ENCODE measurements at regions not wholly inside any gene's neighbourhood (a gene's known extent, or its start where the extent isn't known, plus 50 kb on each side); places are given as distances from the start of the nearest gene placed in this dataset.

DNA sequence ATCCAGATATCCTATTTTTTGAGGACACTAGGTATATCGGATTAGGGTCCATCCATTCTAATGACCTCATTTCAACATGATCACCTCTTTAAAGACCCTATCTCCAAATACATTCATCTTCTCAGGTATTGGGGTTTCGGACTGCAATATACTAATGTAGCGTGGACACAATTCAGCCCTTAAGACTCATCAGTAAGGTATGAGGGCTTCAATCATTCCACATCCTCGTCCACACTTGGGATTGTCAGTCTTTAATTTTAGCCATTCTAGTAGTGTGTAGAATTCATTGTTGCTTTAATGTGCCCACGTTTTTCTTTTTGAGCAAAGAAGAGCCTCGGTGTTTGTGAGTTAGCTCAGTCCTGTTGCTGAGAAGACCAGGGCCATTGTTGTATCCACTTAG, 177.0 kb upstream of the TBX3 start:
- Mint-ChIP-seq H3K9me3 (no peaks in the 10 kb centered on the region), H3K27ac (no peak overlapping the region), H3K4me1 (no peaks in the 10 kb centered on the region), H3K27me3 (no peaks in the 10 kb centered on the region), H3K36me3 (ENCODE audit: low read depth) (no peaks in the 10 kb centered on the region), H3K4me3 (no peak overlapping the region)
- intact Hi-C loops (cut with micrococcal nuclease), result no loop called here
- DNase-seq, result no peak

DNA sequence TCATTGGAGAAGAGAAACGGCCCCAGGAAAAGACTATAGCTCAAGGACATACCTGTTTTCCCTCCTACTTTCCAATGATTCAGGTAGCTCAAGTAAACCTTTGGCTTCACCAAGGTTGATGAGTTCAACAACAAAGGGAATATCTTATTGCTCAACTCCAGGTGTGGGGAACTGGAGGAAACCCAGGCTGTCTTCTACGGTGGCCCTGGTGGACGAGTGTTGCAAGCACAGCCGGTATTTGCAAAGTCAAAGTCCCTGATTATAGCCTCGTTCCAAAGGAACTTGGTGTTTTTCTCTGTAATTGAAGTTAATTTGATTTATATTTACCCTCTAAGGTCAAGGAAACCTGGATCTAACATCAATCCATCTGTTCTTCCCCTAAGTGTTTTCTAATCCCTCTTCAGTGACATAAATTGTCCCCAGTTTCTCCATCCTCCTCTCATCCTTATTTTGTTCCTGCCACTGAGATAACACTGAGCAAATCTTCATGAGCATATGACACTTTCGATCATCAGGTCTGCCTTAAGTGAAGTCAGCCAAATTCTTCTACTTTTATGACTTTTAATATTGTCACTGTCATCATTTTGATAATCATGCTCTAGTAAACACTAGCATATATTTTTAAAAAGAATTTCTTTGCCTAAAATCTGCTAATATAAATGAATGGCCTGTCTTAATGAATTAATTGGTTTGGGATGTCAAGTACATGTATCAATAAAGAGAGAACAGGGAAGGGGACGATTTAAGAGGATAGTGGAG, 174.6 kb upstream of the TBX3 start:
- no peak overlapping the region for H3K27ac Mint-ChIP-seq
- no peaks in the 10 kb centered on the region for H3K4me1 Mint-ChIP-seq
- intact Hi-C loops (cut with micrococcal nuclease), result no loop called here
- no peak for DNase-seq
- no peaks in the 10 kb centered on the region for H3K36me3 Mint-ChIP-seq (ENCODE audit: low read depth)
- H3K9me3 Mint-ChIP-seq, result peaks cover 4% of the 10 kb centered on the region
- H3K27me3 Mint-ChIP-seq, result no peaks in the 10 kb centered on the region
- H3K4me3 Mint-ChIP-seq, result no peak overlapping the region

DNA sequence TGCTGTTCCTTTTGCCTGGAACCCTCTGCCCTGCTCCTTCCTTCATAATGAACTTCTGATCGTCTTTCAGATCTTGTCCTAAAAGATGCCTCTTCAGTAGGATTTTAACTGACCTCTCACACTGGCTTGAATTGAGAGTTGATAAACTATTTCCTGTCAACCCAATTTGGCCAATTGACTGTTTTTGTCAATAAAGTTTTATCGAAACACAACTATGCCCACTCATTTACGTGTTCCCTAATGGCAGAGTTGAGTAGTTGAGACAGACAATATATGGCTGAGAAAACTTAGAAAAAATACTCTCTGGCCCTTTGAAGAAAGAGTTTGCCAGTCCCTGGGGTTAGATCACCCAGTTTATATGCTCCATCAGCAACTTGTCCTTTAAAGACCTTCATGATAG, 171.7 kb upstream of the TBX3 start:
- intact Hi-C loops (cut with micrococcal nuclease), result no loop called here
- Mint-ChIP-seq H3K4me3 (no peak overlapping the region), H3K9me3 (peaks cover 4% of the 10 kb centered on the region), H3K27ac (no peak overlapping the region), H3K4me1 (no peaks in the 10 kb centered on the region), H3K36me3 (ENCODE audit: low read depth) (no peaks in the 10 kb centered on the region), H3K27me3 (no peaks in the 10 kb centered on the region)
- no peak for DNase-seq

DNA sequence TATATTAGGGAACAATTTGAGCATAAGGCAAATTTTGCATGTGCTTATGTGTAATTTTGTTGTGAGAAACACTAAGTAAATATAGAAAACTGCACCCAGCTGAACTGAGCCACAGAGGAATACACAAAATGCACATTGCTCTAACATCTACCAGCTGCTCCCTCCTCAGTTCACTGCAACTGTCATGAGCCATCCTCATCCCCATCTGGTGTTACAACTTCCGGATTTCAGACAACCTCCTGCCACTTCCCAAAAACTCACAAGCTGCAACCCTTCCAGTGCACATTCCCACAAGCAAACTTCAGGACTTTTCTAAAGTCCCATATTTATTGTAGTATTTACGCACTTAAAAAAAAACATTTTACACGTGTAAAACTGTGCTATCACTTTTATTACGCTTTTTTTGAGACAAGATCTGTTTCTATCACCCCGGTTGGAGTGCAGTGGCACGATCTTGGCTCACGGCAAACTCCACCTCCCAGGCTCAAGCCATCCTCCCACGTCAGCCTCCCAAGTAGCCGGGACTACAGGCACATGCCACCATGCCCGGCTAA, 169.1 kb upstream of the TBX3 start:
- Mint-ChIP-seq H3K27me3 (no peaks in the 10 kb centered on the region), H3K36me3 (ENCODE audit: low read depth) (no peaks in the 10 kb centered on the region), H3K27ac (no peak overlapping the region), H3K4me1 (no peaks in the 10 kb centered on the region), H3K9me3 (peaks cover 4% of the 10 kb centered on the region), H3K4me3 (no peak overlapping the region)
- DNase-seq, result no peak
- intact Hi-C loops (cut with micrococcal nuclease), result no loop called here

DNA sequence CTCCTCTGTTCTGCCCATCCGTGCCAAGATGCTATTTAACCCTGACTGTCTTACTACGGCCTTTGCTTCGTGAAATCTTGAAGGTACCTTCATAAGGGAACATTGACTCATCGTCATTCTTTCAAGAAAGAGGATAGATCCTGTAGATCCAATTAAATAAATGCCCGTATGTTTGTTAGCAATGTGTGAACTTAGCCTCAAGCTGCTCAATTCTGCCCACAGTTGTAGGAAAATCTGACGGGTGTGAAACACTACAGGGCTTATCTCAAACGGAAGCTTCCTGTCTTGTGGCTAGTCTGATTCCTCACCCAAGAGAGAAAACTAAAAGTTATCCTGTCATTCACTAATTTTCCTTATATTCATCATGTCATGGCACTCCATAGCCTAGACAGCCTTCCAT, 168.0 kb upstream of the TBX3 start:
- Mint-ChIP-seq H3K27ac (no peak overlapping the region), H3K27me3 (no peaks in the 10 kb centered on the region), H3K4me3 (no peak overlapping the region), H3K4me1 (no peaks in the 10 kb centered on the region), H3K36me3 (ENCODE audit: low read depth) (no peaks in the 10 kb centered on the region), H3K9me3 (peaks cover 4% of the 10 kb centered on the region)
- DNase-seq, result no peak
- intact Hi-C loops (cut with micrococcal nuclease), result no loop called here

DNA sequence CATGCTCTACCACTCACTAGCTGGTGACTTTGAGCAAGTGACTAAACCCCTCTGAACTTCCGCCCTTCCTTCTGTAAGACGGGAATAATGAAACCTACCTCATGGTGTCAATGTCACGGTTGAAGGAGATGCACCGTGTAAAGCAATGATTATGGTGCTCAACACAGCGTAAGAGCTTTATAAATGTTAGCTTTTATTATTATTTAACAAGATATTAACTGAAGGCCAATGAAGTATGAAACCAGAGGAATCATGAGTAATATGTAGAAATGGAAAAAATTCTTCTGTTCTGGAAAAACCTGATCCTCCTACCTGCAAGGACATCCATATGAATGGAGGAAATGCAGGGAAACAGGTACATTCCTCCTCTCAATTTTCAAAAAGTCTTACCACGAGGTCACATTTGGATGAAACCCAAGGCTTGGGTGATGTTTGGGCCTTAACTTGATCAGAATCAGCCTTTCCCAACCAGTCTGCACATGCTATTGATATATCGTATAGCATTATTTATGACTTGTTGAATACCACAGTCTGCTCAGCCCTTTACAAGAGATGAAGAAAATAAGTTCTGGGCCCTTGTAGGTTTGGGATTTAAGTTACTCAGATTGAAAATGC, 166.8 kb upstream of the TBX3 start:
- DNase-seq, result no peak
- H3K36me3 Mint-ChIP-seq (ENCODE audit: low read depth), result no peaks in the 10 kb centered on the region
- H3K27ac Mint-ChIP-seq, result no peak overlapping the region
- H3K9me3 Mint-ChIP-seq, result peaks cover 4% of the 10 kb centered on the region
- H3K4me1 Mint-ChIP-seq, result no peaks in the 10 kb centered on the region
- H3K27me3 Mint-ChIP-seq, result no peaks in the 10 kb centered on the region
- H3K4me3 Mint-ChIP-seq, result no peak overlapping the region
- intact Hi-C loops (cut with micrococcal nuclease), result no loop called here

DNA sequence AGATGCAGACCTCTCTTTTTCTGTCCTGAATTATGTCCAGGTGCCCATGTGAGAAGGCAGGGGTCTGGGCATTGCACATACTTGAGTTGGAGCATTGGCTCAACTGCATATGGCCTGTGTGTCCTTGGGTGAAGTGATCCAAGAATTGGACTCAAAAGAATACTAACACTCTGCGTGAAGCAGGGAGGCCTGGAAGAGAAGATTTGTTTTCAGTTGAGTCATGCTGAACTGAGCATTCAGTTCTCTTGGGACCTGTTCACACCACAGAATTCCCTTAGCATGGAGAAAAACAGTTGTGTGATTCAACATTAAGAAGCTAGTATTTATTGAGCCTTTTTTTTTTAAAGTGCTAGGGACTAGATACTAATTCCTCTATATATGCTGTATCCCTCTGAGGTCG, 164.7 kb upstream of the TBX3 start:
- DNase-seq, result no peak
- Mint-ChIP-seq H3K4me1 (no peaks in the 10 kb centered on the region), H3K27ac (no peak overlapping the region), H3K9me3 (no peaks in the 10 kb centered on the region), H3K27me3 (no peaks in the 10 kb centered on the region), H3K36me3 (ENCODE audit: low read depth) (no peaks in the 10 kb centered on the region), H3K4me3 (no peak overlapping the region)
- intact Hi-C loops (cut with micrococcal nuclease), result no loop called here

DNA sequence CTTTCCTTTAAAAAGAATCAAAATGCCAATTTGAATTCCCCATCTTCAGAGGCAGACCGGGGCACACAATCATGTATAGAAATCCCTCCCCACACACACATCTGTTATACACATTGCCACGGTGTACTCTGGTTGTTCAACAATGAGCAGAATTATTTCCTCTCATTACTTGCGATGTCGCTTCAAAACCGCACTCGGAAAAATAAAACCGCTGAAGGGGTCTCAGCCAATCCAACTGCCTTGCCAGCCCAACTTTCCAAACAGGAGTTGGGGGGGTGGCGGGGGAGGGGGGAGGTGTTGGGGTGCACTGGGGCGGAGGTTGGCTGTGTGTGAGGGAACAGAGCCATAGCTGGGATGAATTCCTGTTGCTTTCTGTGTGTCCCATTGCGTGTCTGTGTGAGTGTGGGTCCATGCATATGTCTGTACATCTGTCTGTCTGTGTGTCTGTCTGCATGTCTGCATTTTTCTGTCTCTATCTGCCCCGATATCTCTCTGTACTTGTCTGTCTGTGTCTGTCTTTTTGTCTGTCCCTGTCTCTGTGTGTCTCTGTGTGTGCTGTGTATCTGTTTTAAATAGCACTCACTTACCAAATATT, 163.6 kb upstream of the TBX3 start:
- intact Hi-C loops (cut with micrococcal nuclease), result no loop called here
- DNase-seq, result no peak
- Mint-ChIP-seq H3K36me3 (ENCODE audit: low read depth) (no peaks in the 10 kb centered on the region), H3K4me1 (no peaks in the 10 kb centered on the region), H3K4me3 (no peak overlapping the region), H3K27me3 (no peaks in the 10 kb centered on the region), H3K27ac (no peak overlapping the region), H3K9me3 (no peaks in the 10 kb centered on the region)

DNA sequence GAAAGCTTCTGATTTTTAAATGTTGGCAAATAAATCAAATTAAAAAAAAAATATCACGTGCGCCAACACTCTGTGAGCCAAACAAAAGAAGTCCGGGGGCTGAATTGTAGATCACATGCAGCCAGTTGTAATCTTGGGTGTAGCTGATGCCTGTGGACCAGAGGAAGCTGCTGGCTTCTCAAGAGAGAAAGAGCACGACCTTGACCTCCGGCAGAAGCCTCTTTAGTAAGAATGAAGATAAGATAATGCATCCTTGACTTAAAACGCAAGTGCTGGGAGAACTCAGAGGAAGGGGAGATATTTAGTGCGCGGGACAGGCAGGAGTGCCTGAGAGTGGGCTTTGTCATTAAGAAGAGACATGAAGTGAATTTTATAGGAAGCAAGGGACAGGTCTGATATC, 162.8 kb upstream of the TBX3 start:
- Mint-ChIP-seq H3K4me3 (no peak overlapping the region), H3K27ac (no peak overlapping the region), H3K9me3 (no peaks in the 10 kb centered on the region), H3K4me1 (no peaks in the 10 kb centered on the region), H3K27me3 (no peaks in the 10 kb centered on the region), H3K36me3 (ENCODE audit: low read depth) (no peaks in the 10 kb centered on the region)
- intact Hi-C loops (cut with micrococcal nuclease), result no loop called here
- no peak for DNase-seq

DNA sequence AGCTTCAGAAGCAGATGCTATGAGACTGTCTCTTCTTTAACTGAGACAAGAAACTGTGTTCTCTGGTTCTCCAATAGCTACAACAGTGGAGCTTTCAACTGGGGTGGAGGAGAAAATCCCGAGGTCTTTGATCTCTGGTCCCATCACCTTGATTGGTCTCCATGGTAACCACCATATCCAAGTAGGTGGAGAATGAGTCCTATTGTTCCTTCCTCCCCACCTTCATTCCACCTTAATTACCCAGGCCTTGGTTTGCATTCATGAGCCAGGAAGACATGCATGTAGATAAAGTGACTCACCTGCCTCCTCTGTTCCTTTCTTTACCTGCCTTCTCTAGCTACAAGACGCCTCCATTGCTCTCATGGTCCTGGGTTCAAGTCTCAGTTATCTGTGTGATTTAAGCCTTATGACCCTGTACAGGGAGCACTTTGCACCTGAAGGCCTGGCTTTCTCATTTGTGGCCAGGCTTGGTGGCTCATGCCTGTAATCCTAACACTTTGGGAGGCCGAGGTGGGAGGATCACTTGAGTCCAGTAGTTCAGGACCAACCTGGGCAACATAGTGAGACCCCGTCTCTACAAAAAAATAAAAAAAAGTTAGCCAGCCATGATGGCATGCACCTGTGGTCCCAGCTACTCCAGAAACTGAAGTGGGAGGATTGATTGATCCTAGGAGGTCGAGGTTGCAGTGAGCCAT, 157.7 kb upstream of the TBX3 start:
- DNase-seq, result no peak
- intact Hi-C loops (cut with micrococcal nuclease), result no loop called here
- Mint-ChIP-seq H3K27me3 (no peaks in the 10 kb centered on the region), H3K36me3 (ENCODE audit: low read depth) (no peaks in the 10 kb centered on the region), H3K9me3 (no peaks in the 10 kb centered on the region), H3K4me3 (no peak overlapping the region), H3K27ac (no peak overlapping the region), H3K4me1 (no peaks in the 10 kb centered on the region)

DNA sequence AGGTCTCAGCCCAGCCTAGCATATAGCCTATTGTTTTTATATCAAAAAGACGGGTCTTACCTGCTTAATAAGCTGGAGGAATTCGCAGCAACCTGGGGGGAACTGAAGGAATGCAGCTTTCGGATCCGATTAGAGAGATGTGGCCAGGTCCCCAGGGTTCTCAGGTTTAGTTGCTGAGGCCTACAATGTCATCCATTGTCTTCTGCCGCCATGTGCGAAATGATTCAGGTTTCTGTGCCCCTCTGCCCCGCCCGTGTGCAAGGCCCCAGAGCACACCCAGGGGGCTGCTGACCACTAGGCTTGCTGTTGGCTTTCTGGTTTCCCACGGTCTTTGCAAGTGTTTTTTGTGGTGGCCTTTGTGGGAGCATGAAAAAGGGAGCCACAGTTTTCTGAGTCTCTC, 154.5 kb upstream of the TBX3 start:
- intact Hi-C loops (cut with micrococcal nuclease), result no loop called here
- no peak for DNase-seq
- Mint-ChIP-seq H3K27ac (no peak overlapping the region), H3K4me1 (no peaks in the 10 kb centered on the region), H3K27me3 (no peaks in the 10 kb centered on the region), H3K36me3 (ENCODE audit: low read depth) (no peaks in the 10 kb centered on the region), H3K4me3 (no peak overlapping the region), H3K9me3 (no peaks in the 10 kb centered on the region)

DNA sequence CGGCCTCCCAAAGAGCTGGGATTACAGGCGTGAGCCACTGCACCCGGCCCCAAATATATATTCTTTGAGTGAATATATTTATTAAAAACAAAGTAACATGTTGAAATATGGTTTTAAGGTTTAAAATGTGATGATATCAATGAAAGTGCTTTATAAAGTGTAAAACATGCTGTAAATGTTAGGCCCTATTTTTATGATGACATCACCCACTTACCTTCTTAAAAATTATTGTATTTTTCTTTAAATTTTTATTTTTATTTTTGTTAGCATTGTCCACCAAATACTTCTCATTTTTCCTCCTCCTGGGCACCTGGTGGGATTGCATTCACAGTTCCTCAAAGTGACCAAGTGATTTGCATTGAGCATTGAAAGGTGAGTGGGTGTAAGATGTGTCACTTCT, 152.6 kb upstream of the TBX3 start:
- Mint-ChIP-seq H3K36me3 (ENCODE audit: low read depth) (no peaks in the 10 kb centered on the region), H3K4me3 (no peak overlapping the region), H3K27ac (no peak overlapping the region), H3K9me3 (no peaks in the 10 kb centered on the region), H3K27me3 (no peaks in the 10 kb centered on the region), H3K4me1 (no peaks in the 10 kb centered on the region)
- intact Hi-C loops (cut with micrococcal nuclease), result no loop called here
- no peak for DNase-seq

DNA sequence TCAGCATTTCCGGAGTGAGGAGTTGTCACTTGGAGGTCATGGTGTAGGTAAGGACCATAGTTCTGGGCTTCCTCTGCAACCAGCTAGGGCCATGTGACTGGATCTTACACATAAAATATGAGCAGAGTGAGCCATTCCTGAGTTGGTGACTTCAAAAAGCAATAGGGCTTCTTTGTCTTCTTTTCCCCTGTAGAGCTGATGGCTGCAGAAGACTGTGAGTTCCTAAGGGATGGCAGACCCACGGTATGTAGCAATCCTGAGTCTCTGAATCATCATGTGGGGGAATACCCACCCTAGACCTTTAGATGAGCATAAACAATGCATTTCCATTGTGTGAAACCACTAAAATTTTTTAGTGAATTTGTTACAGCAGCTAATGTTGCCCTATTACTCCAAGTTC, 151.1 kb upstream of the TBX3 start:
- DNase-seq, result no peak
- Mint-ChIP-seq H3K27me3 (no peaks in the 10 kb centered on the region), H3K27ac (no peak overlapping the region), H3K9me3 (no peaks in the 10 kb centered on the region), H3K4me3 (no peak overlapping the region), H3K36me3 (ENCODE audit: low read depth) (no peaks in the 10 kb centered on the region), H3K4me1 (no peaks in the 10 kb centered on the region)
- intact Hi-C loops (cut with micrococcal nuclease), result no loop called here

DNA sequence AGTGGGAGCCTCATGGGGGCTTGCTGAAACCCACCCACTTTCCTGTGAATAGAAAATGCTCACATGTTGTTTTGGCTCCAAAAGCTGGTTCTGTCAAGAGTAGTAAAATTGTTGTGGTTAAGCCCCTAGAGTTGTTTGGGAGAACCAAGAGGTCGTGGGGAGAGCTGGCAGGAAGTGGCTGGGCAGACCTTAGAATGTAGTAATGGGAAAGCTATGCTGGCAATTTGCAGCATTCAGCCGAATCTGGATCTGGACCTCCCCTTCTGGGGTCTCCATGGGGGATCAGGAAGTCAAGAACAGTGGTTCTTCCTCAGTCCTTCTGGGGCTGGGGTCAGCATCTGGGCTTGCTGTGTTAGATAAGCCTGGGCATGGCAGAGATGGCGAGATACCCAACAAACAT, 150.6 kb upstream of the TBX3 start:
- Mint-ChIP-seq H3K36me3 (ENCODE audit: low read depth) (no peaks in the 10 kb centered on the region), H3K27me3 (no peaks in the 10 kb centered on the region), H3K4me1 (no peaks in the 10 kb centered on the region), H3K27ac (no peak overlapping the region), H3K4me3 (no peak overlapping the region), H3K9me3 (no peaks in the 10 kb centered on the region)
- intact Hi-C loops (cut with micrococcal nuclease), result no loop called here
- DNase-seq, result no peak

Data from activated CD4-positive, alpha-beta T cell treated with anti-CD3 and anti-CD28 coated beads, Interleukin-2, amount 10 ng/mL, durations not matched to agents 24 days and 14 days (primary cell).